Fibroblast of lung (primary cell): ENCODE measurements at regions not wholly inside any gene's neighbourhood (a gene's known extent, or its start where the extent isn't known, plus 50 kb on each side); places are given as distances from the start of the nearest gene placed in this dataset.

Source experiments
- CTCF ChIP-seq, 2 donors: IDR thresholded peaks in 1 of 2; conservative IDR thresholded peaks in 1 of 2; 1 replicate in 1 of 2; 2 replicates in 1 of 2; pipeline ENCODE4 v1.5.1; 2011 to 2012; ENCODE audit warnings: low read length in 2 of 2, control low read depth in 1 of 2, inconsistent platforms in 1 of 2, low read depth in 1 of 2, mild to moderate bottlenecking in 1 of 2
- EZH2 ChIP-seq: IDR thresholded peaks from 2 replicates; pipeline ENCODE4 v1.5.1; 2012; ENCODE audit warnings: low read length, control low read depth, mild to moderate bottlenecking; ENCODE audit errors: missing control alignments

GRCh38 chr9:81414836-81415235 is 274.5 kb downstream of the TLE1 start:
- no peak for TF ChIP-seq CTCF (conservative IDR thresholded peaks at IDR 0.05 in 1 of 2, IDR thresholded peaks at IDR 0.05 in 1 of 2; ENCODE audit: low read depth in 1 of 2, low read length in 2 of 2)
- TF ChIP-seq EZH2: no peak
